AML-193 (cell line): ENCODE measurements at regions not wholly inside any gene's neighbourhood (a gene's known extent, or its start where the extent isn't known, plus 50 kb on each side); places are given as distances from the start of the nearest gene placed in this dataset.
"Not testable (repeated sequence)": the region's sequence is repeated elsewhere in the genome, so short reads cannot be mapped to it uniquely, and the experiment has no call there.

Experiments used
- DNase-seq, 2 experiments: peaks; one replicate each; lab custom pipeline; 2025; lab: John Stamatoyannopoulos, UW

GRCh38 chr12:131440209-131441059 is 270.5 kb upstream of the SFSWAP start:
- not testable (repeated sequence) for DNase-seq

- DNase-seq = no peak
These were observed 269.9 kb upstream of the SFSWAP start for GRCh38 chr12:131441060-131441396.

- DNase-seq = no peak
These were observed 269.1 kb upstream of the SFSWAP start for GRCh38 chr12:131441638-131442336.

GRCh38 chr12:131442337-131442918 is 268.5 kb upstream of the SFSWAP start:
- DNase-seq = no peak

- no peak for DNase-seq
These were observed 267.6 kb upstream of the SFSWAP start for GRCh38 chr12:131443019-131444000.

- DNase-seq = no peak
These were observed 266.4 kb upstream of the SFSWAP start for GRCh38 chr12:131444220-131445164.

GRCh38 chr12:131445184-131445774 is 265.6 kb upstream of the SFSWAP start:
- DNase-seq = no peak

- DNase-seq = no peak
These were observed 265.1 kb upstream of the SFSWAP start for GRCh38 chr12:131445795-131446194.

- DNase-seq = not testable (repeated sequence)
These were observed 263.3 kb upstream of the SFSWAP start for GRCh38 chr12:131447636-131448035.

- DNase-seq = no peak
These were observed 262.6 kb upstream of the SFSWAP start for GRCh38 chr12:131448254-131448795.

- no peak for DNase-seq
These were observed 261.9 kb upstream of the SFSWAP start for GRCh38 chr12:131449027-131449426.

- DNase-seq = peak; percentile 1 to 34
These were observed 258.4 kb upstream of the SFSWAP start for GRCh38 chr12:131452444-131452860.

- DNase-seq = peak; percentile 25 to 42
These were observed 256.3 kb upstream of the SFSWAP start for GRCh38 chr12:131454418-131455217.

GRCh38 chr12:131455218-131455506 is 255.7 kb upstream of the SFSWAP start:
- DNase-seq = no peak

- no peak for DNase-seq
These were observed 255.2 kb upstream of the SFSWAP start for GRCh38 chr12:131455581-131456110.

GRCh38 chr12:131456301-131457027 is 254.4 kb upstream of the SFSWAP start:
- DNase-seq = no peak

GRCh38 chr12:131457028-131457310 is 253.9 kb upstream of the SFSWAP start:
- DNase-seq = no peak

- no peak for DNase-seq
These were observed 253.4 kb upstream of the SFSWAP start for GRCh38 chr12:131457331-131458047.
